ENCODE measurements at regions not wholly inside any gene's neighbourhood (a gene's known extent, or its start where the extent isn't known, plus 50 kb on each side); places are given as distances from the start of the nearest gene placed in this dataset.

GRCh38 chr5:121758615-121759014 is 93.1 kb upstream of the FTMT start:
- no peaks in the 10 kb centered on the region for H3K9me3 Mint-ChIP-seq (ENCODE audit: insufficient read depth)
- H3K27ac Mint-ChIP-seq, result no peak overlapping the region
- Histone ChIP-seq H4K20me1 (ENCODE audit: control insufficient read depth, insufficient read depth, low read length, poor library complexity, severe bottlenecking) (no peaks in the 10 kb centered on the region), H3K9ac (ENCODE audit: low read length) (no peak overlapping the region), H3K4me1 (ENCODE audit: control insufficient read depth in 2 of 2, insufficient read depth in 2 of 2, low read length in 2 of 2) (no peaks in the 10 kb centered on the region), H3K36me3 (replicated peaks in 1 of 2; ENCODE audit: control extremely low read depth in 1 of 2, control insufficient read depth in 1 of 2, extremely low read depth in 1 of 2, insufficient read depth in 2 of 2, low read length in 1 of 2) (no peaks in the 10 kb centered on the region), H3K27me3 (replicated peaks in 1 of 4; ENCODE audit: control extremely low read depth in 1 of 4, control insufficient read depth in 3 of 4, insufficient read depth in 4 of 4, low read length in 3 of 4) (no peaks in the 10 kb centered on the region), H3K27ac (ENCODE audit: low read length in 2 of 2) (no peak overlapping the region), H3K4me3 (ENCODE audit: control extremely low read depth in 1 of 5, extremely low read depth in 1 of 5, insufficient read depth in 1 of 5, low read depth in 2 of 5, low read length in 4 of 5) (no peak overlapping the region), H3K4me2 (replicated peaks; ENCODE audit: low read depth, low read length, poor library complexity, severe bottlenecking) (no peak overlapping the region), H3K79me2 (ENCODE audit: control insufficient read depth, insufficient read depth, low read length) (no peaks in the 10 kb centered on the region), H2AFZ (ENCODE audit: insufficient read depth, low read depth, low read length, poor library complexity, severe bottlenecking) (no peak overlapping the region), H3K9me3 (ENCODE audit: control extremely low read depth in 1 of 3, control insufficient read depth in 2 of 3, insufficient read depth in 1 of 3, low read length in 2 of 3) (no peaks in the 10 kb centered on the region)
- no peak for DNase-seq
- H3K27me3 Mint-ChIP-seq, result no peaks in the 10 kb centered on the region
- 75% methylated on average over 6 of the region's 6 CpGs for WGBS (ENCODE audit: insufficient coverage)
- ChIA-PET CTCF (no interaction called here), POLR2A (no interaction called here)
- no peak for ATAC-seq (ENCODE audit: low read depth)
- intact Hi-C loops (cut with micrococcal nuclease), result no loop called here
- no peaks in the 10 kb centered on the region for H3K4me1 Mint-ChIP-seq
- TF ChIP-seq EZH2 (IDR thresholded peaks at IDR 0.05; ENCODE audit: borderline replicate concordance, insufficient read depth, low read depth, low read length, poor library complexity, severe bottlenecking) (no peak), CTCF (IDR thresholded peaks at IDR 0.05) (no peak)
- no peak overlapping the region for H3K4me3 Mint-ChIP-seq

- Mint-ChIP-seq H3K4me1 (no peaks in the 10 kb centered on the region), H3K9me3 (ENCODE audit: insufficient read depth) (no peaks in the 10 kb centered on the region), H3K27me3 (no peaks in the 10 kb centered on the region), H3K27ac (no peak overlapping the region), H3K4me3 (no peak overlapping the region)
- Histone ChIP-seq H3K9me3 (ENCODE audit: control extremely low read depth in 1 of 3, control insufficient read depth in 2 of 3, insufficient read depth in 1 of 3, low read length in 2 of 3) (no peaks in the 10 kb centered on the region), H2AFZ (ENCODE audit: insufficient read depth, low read depth, low read length, poor library complexity, severe bottlenecking) (no peak overlapping the region), H3K27me3 (replicated peaks in 1 of 4; ENCODE audit: control extremely low read depth in 1 of 4, control insufficient read depth in 3 of 4, insufficient read depth in 4 of 4, low read length in 3 of 4) (no peaks in the 10 kb centered on the region), H3K4me2 (replicated peaks; ENCODE audit: low read depth, low read length, poor library complexity, severe bottlenecking) (no peak overlapping the region), H3K36me3 (replicated peaks in 1 of 2; ENCODE audit: control extremely low read depth in 1 of 2, control insufficient read depth in 1 of 2, extremely low read depth in 1 of 2, insufficient read depth in 2 of 2, low read length in 1 of 2) (no peaks in the 10 kb centered on the region), H3K4me3 (ENCODE audit: control extremely low read depth in 1 of 5, extremely low read depth in 1 of 5, insufficient read depth in 1 of 5, low read depth in 2 of 5, low read length in 4 of 5) (no peak overlapping the region), H3K4me1 (ENCODE audit: control insufficient read depth in 2 of 2, insufficient read depth in 2 of 2, low read length in 2 of 2) (no peaks in the 10 kb centered on the region), H3K9ac (ENCODE audit: low read length) (no peak overlapping the region), H4K20me1 (ENCODE audit: control insufficient read depth, insufficient read depth, low read length, poor library complexity, severe bottlenecking) (no peaks in the 10 kb centered on the region), H3K79me2 (ENCODE audit: control insufficient read depth, insufficient read depth, low read length) (no peaks in the 10 kb centered on the region), H3K27ac (ENCODE audit: low read length in 2 of 2) (no peak overlapping the region)
- ChIA-PET CTCF (no interaction called here), POLR2A (no interaction called here)
- ATAC-seq (ENCODE audit: low read depth), result no peak
- no peak for TF ChIP-seq CTCF (IDR thresholded peaks at IDR 0.05)
- TF ChIP-seq EZH2 (IDR thresholded peaks at IDR 0.05; ENCODE audit: borderline replicate concordance, insufficient read depth, low read depth, low read length, poor library complexity, severe bottlenecking), result no peak
- no CpG with 5 or more reads among the region's 1 CpG for WGBS (ENCODE audit: insufficient coverage)
- intact Hi-C loops (cut with micrococcal nuclease), result no loop called here
- no peak for DNase-seq
Measured at GRCh38 chr5:121762426-121762825, 89.3 kb upstream of the FTMT start.

Measured in B cell (primary cell).